Endodermal cell (in vitro differentiated cells): ENCODE measurements at regions not wholly inside any gene's neighbourhood (a gene's known extent, or its start where the extent isn't known, plus 50 kb on each side); places are given as distances from the start of the nearest gene placed in this dataset.

ENCODE experiments used
- DNase-seq: peaks from one replicate; pipeline ENCODE4 v3.0.0-alpha.2; 2017
- H3K27ac ChIP-seq: 2 replicates; pipeline ENCODE4 v1.5.1; 2013; ENCODE audit warnings: mild to moderate bottlenecking, low read depth, low read length, moderate library complexity
- H3K27me3 ChIP-seq: 2 replicates; pipeline ENCODE4 v1.6.1; 2013; ENCODE audit warnings: mild to moderate bottlenecking, low read length, moderate library complexity; ENCODE audit not compliant: insufficient read depth, control insufficient read depth, poor library complexity, severe bottlenecking
- H3K36me3 ChIP-seq: 2 replicates; pipeline ENCODE4 v1.7.0; 2013; ENCODE audit warnings: mild to moderate bottlenecking, low read length, moderate library complexity; ENCODE audit not compliant: control insufficient read depth, insufficient read depth
- H3K4me1 ChIP-seq: one replicate; pipeline ENCODE4 v1.7.0; 2013; ENCODE audit warnings: low read length; ENCODE audit not compliant: control insufficient read depth, insufficient read depth
- H3K4me3 ChIP-seq: 2 replicates; pipeline ENCODE4 v1.5.1; 2013; ENCODE audit warnings: mild to moderate bottlenecking, low read length, moderate library complexity
- H3K9ac ChIP-seq: 2 replicates; pipeline ENCODE4 v1.6.1; 2013; ENCODE audit warnings: mild to moderate bottlenecking, low read length, moderate library complexity; ENCODE audit not compliant: poor library complexity, severe bottlenecking; ENCODE audit errors: extremely low read depth
- H3K9me3 ChIP-seq: 2 replicates; pipeline ENCODE4 v1.6.1; 2013; ENCODE audit warnings: mild to moderate bottlenecking, low read length, moderate library complexity; ENCODE audit not compliant: control insufficient read depth
- H3K27ac Mint-ChIP-seq: 2 replicates; pipeline ENCODE4 v1.8.0; 2020; ENCODE audit warnings: mixed read lengths
- H3K27me3 Mint-ChIP-seq: 2 replicates; pipeline ENCODE4 v1.8.0; 2021; ENCODE audit warnings: mild to moderate bottlenecking, mixed read lengths; ENCODE audit not compliant: insufficient read depth
- H3K36me3 Mint-ChIP-seq: 2 replicates; pipeline ENCODE4 v1.8.0; 2020; ENCODE audit warnings: low read depth, mixed read lengths
- H3K4me1 Mint-ChIP-seq: 2 replicates; pipeline ENCODE4 v1.8.0; 2020; ENCODE audit warnings: mixed read lengths
- H3K4me3 Mint-ChIP-seq: 2 replicates; pipeline ENCODE4 v1.8.0; 2020; ENCODE audit warnings: mild to moderate bottlenecking, moderate library complexity, mixed read lengths
- H3K9me3 Mint-ChIP-seq: 2 replicates; pipeline ENCODE4 v1.8.0; 2020; ENCODE audit warnings: mild to moderate bottlenecking, mixed read lengths
- CTCF ChIP-seq: fragments of 200-600 bp; sonication (generic); conservative IDR thresholded peaks from 2 replicates; pipeline ENCODE4 v1.5.0; 2021; ENCODE audit warnings: antibody characterized with exemption, mild to moderate bottlenecking
- WGBS, 2 experiments: methylation state at CpG; one replicate each; pipeline versions ENCODE4 v1.1.5 to v1.1.7; 2013; ENCODE audit warnings: missing lambda C conversion rate in 2 of 2, mixed read lengths in 1 of 2; ENCODE audit not compliant: insufficient coverage in 1 of 2, insufficient read length in 1 of 2; 5-methylcytosine and 5-hydroxymethylcytosine counted together

- no peak overlapping the region for H3K27ac ChIP-seq
- no peaks in the 10 kb centered on the region for H3K4me1 ChIP-seq
- no peak overlapping the region for H3K4me3 ChIP-seq
- H3K9ac ChIP-seq = no peak overlapping the region
- no peaks in the 10 kb centered on the region for H3K27me3 Mint-ChIP-seq
- H3K36me3 ChIP-seq = no peaks in the 10 kb centered on the region
- WGBS, 2 experiments = 97 to 100% methylated on average over 1 of the region's 1 CpG
- no peak for TF ChIP-seq CTCF
- no peak overlapping the region for H3K27ac Mint-ChIP-seq
- H3K27me3 ChIP-seq = no peaks in the 10 kb centered on the region
- no peak for DNase-seq
- no peaks in the 10 kb centered on the region for H3K9me3 ChIP-seq
- peaks cover 6% of the 10 kb centered on the region for H3K9me3 Mint-ChIP-seq
- H3K4me1 Mint-ChIP-seq = no peaks in the 10 kb centered on the region
- H3K36me3 Mint-ChIP-seq = no peaks in the 10 kb centered on the region
- no peak overlapping the region for H3K4me3 Mint-ChIP-seq
These were observed 131.3 kb upstream of the CDH8 start for GRCh38 chr16:62167551-62167950.

- WGBS, 2 experiments = 89% methylated on average over 3 of the region's 3 CpGs; no CpG with 5 or more reads in 1 of the 2 experiments
- no peak overlapping the region for H3K27ac Mint-ChIP-seq
- no peak for DNase-seq
- H3K9ac ChIP-seq = no peak overlapping the region
- no peak for TF ChIP-seq CTCF
- H3K4me3 ChIP-seq = no peak overlapping the region
- H3K36me3 ChIP-seq = no peaks in the 10 kb centered on the region
- no peaks in the 10 kb centered on the region for H3K36me3 Mint-ChIP-seq
- no peaks in the 10 kb centered on the region for H3K9me3 ChIP-seq
- no peak overlapping the region for H3K27ac ChIP-seq
- H3K4me3 Mint-ChIP-seq = no peak overlapping the region
- H3K9me3 Mint-ChIP-seq = no peaks in the 10 kb centered on the region
- no peaks in the 10 kb centered on the region for H3K4me1 Mint-ChIP-seq
- H3K27me3 ChIP-seq = no peaks in the 10 kb centered on the region
- H3K27me3 Mint-ChIP-seq = no peaks in the 10 kb centered on the region
- no peaks in the 10 kb centered on the region for H3K4me1 ChIP-seq
These were observed 121.3 kb upstream of the CDH8 start for GRCh38 chr16:62157544-62157943.

GRCh38 chr16:62156971-62157370 lies 120.7 kb upstream of the CDH8 start:
- no peaks in the 10 kb centered on the region for H3K9me3 Mint-ChIP-seq
- TF ChIP-seq CTCF = no peak

More at GRCh38 chr16:62156971-62157370, 120.7 kb upstream of the CDH8 start:
- 94% methylated on average over 1 of the region's 2 CpGs; no CpG with 5 or more reads in 1 of the 2 experiments for WGBS, 2 experiments
- no peak overlapping the region for H3K27ac Mint-ChIP-seq
- H3K36me3 Mint-ChIP-seq = no peaks in the 10 kb centered on the region
- H3K4me1 ChIP-seq = no peaks in the 10 kb centered on the region
- H3K27me3 Mint-ChIP-seq = no peaks in the 10 kb centered on the region
- H3K27ac ChIP-seq = no peak overlapping the region
- no peak overlapping the region for H3K4me3 Mint-ChIP-seq
- H3K4me1 Mint-ChIP-seq = no peaks in the 10 kb centered on the region
- no peaks in the 10 kb centered on the region for H3K9me3 ChIP-seq
- no peaks in the 10 kb centered on the region for H3K27me3 ChIP-seq
- no peaks in the 10 kb centered on the region for H3K36me3 ChIP-seq
- no peak overlapping the region for H3K9ac ChIP-seq
- no peak overlapping the region for H3K4me3 ChIP-seq
- DNase-seq = no peak
